C1 segment of cervical spinal cord (tissue), 14 donors: ENCODE measurements at regions not wholly inside any gene's neighbourhood (a gene's known extent, or its start where the extent isn't known, plus 50 kb on each side); places are given as distances from the start of the nearest gene placed in this dataset.

ENCODE experiments used
- DNase-seq, 14 donors: peaks; one replicate each; lab custom pipeline; 2025; lab: John Stamatoyannopoulos, UW

DNA sequence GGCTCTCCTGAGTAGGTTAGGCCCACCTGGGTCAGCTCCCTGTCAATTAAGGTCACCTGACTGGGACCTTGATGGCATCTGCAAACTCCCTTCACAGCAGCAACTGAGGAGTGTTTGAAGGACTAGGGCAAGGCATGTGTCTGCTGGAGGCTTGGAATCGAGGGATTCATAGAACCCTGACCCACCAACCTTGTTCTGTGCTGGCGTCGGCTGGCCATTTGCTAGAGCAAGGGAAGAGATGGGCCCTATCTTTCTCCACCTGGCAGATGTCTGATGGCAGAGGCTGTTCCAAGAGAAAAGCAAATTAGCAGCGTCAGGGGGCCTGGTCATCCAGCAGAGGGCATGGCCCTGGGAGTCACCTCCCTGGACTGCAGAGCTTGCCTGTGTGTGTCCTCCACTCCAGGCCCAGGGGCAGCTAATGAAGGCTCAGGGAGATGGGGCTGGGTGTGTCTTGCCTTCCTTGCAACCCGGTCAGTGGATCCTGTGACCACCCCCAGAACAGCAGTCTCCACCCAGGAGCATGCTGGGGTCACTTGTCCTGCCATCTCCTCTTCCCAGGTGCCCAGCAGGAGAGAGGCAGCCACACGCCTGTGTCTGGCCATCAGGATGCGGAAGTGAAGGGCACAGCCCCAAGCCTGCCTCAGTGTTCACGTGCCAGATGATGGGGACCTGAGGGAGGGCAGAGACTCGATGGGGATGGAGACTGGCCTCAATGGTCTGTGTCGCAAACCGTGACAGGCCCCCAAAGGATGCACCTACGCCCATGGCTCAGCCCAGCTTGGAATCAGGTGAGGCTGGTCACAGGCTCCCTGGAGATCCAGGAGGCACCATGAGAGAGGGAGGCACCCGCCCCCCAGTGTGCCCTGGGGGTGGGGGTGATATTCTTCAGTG, 53.9 kb downstream of the BARX1 start:
- no peak for DNase-seq

DNA sequence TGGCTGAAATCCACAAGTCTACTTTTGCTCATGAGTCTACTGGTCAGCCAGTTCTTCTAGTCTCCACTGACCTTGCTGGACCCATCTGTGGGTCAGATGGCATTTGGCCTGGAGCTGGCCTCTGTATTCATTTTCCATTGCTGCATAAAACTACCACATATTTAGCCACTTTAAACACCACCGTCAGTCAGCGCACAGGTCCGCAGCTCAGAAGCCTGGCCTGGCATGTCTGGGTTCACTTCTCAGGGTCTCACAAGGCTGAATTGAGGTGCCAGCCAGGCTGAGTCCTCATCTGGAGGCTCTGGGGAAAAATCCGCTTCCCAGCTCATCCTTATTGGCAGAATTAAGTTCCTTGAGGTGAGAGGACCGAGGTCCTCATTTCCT, 54.7 kb downstream of the BARX1 start:
- no peak for DNase-seq

DNA sequence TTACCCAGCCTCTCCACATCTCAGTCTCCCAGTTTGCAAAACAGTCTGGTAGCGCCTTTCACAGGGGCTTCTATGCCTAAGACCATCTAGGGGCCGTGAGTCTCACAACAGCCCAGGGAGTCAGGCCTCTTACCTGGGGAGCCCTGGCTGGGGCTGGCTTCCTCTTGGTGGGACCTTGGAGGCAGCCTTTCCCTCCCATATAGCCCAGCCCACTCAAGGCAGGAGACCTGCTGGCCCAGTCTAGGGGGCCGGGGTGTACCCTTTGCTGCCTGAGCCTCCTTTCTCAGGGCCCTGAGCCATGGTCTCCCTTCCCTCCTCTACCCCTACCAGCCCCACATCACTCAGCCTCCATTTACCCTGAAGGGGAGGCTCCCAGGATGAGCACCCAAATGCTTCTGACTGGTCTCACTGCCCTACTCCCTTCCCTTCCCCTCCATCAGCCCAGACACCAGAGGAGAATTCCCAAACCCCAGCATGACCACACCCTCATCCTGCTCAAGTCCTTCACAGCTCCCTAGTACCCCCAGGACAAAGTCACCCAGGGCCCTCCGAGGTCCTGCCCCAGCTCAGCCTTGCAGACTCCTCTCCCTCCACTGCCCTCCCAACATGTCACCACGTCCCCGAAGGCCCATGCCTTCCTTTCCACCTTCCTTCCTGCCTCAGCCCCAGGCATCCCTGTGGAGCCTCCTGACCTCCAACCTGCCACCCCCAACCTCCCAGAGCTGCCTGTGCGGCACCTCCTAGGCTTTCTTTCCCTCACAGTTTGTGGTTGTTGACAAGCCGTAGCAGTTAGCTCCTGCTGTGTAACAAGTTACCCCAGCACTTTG, 55.3 kb downstream of the BARX1 start:
- DNase-seq, result no peak

DNA sequence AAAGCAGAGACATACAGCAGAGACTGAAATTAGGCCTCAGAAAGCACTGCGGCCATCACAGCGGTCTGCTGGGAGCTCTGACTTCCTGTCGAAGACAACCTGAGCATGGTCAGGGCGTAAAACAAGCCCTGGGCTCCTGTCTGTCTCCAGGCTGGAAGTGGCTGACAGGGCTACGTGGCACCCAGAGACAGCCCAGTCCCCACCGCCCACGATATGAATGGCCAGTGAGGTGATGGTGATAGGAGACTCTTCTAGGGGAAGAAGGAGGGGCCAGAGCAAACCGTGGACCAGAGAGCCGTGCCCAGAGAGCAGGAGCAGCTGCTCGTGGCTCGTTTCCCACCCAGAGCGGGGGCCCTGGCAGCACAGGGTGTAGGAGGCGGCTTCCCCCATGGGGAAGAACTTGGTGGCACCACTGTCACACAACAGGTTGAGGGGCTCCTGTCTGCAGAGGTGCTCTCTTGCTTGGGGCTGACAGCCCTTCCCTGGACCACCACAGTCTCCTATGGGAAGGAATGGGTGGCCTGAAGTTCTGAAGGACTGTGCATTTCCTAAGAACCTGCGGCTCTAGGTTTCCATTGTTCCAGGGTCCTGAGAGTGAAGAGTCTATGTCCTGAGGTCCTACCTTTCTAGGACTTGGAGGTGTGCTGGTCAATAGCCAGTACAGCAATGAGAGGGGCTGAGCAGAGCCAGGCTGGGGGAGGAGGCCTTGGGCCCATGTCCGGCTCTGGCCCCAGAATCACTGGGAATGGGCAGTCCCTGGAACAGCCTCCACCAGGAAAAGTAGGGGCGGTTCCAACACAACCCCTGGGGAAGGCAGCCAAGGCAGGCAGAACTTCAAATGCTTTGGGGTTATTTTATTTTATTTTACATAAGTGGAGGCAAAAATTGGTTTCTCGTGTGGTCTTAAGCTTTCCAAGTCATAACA, 56.4 kb downstream of the BARX1 start:
- DNase-seq, result no peak

DNA sequence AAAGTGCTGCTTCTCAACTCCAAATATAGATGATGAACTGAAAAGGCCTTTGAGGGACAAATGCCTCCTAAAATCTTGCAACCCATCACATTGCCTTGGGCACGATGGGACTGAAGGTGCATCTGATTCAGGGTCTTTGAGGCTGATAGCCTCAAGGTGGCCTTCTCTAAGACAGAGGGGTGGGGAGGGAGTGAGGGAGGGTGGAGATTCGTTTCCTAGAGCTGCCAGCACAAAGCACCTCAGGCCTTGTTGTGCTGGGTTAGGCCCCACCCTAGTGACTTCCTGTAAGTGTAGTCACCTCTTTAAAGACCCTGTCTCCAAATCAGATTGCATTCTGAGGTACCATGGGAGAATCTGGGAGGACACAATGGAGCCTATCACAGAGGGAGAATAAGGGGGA, 57.1 kb downstream of the BARX1 start:
- DNase-seq, result no peak

DNA sequence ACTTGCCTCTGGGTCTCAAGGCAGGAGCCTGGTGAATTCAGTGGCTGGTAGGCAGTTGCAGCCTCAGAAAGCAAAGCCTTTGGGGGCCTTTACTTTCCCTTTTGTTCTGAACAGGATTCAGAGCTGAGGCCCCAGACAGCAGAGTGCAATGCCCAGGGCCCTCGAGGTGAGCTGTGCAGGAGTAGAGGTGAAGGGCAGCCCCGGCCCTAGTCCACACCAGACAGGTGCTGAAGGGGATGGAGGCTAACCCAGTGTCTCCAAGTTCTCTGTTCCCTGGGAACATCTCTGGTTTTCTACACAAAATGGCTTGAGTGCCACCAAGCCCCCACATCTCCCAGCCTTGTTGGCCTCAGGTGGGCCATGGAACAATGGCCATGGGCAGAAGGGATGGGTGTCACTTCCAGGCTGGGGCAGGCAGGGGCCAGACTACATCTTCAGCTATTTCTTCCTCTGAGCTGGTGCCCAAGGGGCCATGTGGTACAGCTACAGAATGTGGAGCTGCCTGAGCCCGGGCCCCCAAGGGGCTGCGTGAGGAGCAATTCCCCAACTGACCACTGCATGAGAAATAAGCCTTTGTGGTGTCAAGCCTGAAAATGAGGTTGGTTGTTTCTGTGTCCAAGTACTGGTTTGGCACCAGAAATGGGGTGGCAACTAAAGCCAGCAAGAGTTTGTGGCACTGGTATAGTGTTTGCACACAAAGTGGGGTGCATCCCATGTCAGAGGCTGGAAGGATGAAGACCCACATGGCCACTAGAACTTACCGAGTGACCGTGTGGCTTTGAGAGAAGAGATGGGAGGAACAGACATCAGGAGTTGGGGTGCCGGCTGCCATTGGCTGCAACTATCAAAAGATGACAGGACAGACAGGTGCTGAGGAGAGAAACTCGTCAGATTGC, 57.8 kb downstream of the BARX1 start:
- DNase-seq, result no peak

DNA sequence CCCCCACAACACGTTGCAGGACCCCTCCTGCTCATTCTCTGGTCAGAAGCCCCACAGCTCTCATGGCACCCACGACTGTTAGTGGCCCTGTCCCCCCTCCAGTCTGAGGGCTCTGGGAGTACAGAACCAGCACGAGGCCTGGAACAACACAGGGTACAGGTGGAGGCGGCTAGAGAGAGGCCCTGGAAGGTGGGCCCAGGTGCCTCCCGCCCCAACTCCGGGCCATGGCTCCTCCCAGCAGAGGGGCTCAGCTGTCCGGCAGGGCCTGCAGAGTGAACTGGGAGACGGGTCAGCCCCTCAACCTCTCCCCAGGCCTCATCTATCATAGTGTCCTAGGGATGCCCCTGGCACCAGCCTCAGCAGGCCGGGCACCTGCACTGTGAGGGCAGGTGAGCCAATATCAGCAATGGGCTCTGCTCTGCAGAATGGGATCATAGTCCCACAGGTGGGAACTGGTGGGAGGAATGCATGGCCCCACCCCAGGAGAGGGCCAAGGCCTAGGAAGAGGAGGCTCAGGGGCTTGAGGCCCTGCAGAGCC, 58.6 kb downstream of the BARX1 start:
- no peak for DNase-seq

DNA sequence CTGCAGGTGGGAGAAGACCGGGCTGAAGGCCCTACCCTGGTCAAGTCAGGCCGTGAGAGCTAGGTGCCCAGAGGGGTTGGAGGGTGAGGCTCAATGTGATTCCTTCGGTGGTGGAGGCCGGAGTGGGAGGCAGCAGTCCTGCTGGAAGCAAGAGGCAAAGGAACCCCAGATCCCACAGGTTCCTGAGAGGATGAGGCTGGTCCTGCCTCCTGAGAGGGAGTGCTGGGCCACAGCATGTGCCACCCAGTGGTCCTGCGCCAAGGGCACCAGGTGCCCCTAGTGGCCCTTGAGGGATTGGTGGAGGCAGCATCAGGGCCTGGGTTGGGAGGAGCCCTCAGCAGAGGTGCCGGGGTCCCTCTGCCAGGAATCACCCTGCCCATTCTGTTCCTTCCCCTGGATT, 59.1 kb downstream of the BARX1 start:
- no peak for DNase-seq

DNA sequence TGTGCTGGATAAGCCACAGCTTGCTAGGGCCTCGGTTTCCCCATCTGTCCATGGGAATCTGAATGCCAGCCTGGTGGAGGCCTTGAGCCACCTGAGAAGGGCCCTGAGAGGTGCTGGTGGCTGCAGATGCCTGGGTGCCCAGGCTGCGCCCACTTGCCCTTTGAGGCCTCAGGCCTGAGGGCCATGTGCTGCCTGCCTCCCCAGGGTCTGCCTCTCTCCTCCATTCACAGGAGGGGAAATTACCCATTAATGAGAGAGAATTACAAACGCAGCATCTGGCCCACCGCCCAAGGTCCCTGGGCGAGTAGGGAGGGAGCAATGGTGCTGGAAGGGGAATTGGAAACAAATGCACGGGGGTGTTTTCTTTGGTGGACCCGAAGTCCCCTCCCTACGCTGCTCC, 59.6 kb downstream of the BARX1 start:
- no peak for DNase-seq

DNA sequence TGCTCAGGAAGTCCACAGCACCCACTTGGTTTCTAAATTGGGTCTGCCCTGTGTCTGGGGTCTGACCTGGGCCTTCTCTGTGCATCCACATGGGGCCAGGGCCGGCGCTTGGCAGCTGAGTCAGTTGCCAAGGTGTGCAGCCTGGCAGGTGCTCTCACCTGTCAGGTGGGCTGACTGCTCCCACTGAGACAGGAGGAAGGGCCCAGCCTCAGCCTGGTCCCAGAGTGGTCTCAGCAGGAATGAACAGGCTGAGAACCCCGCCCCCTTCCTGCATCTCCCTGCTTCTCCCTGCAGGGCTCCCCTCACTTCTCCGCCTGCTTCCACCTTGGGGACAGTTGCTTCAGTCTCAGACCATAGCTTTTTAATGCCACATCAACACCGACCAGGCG, 60.5 kb downstream of the BARX1 start:
- no peak for DNase-seq

DNA sequence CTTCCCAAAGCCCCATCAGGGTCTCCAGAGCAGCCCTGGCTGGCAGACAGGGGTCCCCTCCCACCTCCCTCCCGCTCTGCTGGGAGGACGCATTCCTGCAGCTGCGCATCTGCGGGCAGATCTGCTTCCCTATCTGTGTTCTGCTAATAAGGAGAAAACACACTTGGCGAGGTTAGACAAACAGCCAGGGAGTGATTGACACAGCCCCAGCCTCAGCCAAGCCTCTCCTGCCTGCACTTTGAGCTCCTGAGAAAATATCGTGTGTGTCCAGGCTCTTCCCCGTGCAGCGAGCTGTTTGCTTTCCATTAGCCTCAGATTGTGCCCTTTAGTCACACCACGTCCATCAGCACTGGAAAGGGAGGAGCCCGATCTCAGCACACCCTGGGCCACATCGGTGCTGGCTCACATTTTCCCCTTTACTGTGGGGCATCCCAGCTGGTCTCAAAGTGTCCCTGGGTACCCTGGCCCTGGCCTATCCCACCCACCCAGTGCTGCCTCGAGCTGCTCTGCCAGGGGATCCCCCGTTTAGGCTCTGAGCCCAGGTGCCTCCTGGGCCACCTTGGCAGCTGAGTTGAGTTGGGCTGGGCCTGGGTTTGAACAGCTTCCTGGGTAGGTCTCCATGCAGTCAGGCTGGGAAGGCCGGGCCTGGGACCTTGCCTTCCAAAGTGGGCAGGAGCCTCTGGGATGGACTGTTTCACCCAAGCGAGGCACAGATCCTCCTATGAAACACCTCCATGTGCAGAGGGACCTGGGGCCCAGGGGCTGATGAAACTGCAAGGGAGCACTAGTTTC, 61.1 kb downstream of the BARX1 start:
- no peak for DNase-seq

DNA sequence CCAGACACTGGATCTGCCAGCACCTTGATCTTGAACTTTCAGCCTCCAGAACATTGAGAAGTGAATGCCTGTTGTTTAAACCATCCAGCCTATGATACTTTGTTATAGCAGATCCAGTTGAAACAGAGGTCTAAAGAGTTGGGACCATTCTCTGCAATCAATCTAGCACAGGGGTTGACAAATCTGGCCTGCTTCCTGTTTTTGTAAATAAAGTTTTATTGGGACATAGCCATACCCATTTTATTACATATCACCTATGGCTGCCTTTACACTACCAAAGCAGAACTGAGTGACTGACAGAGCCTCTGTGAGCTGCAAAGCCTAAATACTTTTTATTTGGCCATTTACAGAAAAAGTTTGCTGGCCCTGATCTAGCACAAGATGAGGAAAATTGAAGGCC, 62.0 kb downstream of the BARX1 start:
- no peak for DNase-seq

DNA sequence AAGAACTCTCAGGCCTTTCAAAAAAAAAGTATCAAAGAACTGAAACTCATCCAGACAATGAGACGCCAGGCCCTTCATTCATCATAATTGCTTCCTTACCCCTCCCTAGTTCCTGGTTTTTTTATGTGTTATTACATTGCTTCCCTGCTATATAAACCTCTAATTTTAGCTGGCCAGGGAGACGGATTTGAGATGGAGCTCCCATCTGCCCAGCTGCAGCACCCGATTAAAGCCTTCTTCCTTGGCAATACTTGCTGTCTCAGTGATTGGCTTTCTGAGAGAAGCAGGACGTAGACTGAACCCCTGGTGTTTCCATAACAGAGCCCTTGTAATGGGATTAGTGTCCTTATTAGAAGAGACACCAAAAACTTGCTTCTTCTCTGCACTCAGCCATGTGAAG, 62.4 kb downstream of the BARX1 start:
- DNase-seq, result no peak

DNA sequence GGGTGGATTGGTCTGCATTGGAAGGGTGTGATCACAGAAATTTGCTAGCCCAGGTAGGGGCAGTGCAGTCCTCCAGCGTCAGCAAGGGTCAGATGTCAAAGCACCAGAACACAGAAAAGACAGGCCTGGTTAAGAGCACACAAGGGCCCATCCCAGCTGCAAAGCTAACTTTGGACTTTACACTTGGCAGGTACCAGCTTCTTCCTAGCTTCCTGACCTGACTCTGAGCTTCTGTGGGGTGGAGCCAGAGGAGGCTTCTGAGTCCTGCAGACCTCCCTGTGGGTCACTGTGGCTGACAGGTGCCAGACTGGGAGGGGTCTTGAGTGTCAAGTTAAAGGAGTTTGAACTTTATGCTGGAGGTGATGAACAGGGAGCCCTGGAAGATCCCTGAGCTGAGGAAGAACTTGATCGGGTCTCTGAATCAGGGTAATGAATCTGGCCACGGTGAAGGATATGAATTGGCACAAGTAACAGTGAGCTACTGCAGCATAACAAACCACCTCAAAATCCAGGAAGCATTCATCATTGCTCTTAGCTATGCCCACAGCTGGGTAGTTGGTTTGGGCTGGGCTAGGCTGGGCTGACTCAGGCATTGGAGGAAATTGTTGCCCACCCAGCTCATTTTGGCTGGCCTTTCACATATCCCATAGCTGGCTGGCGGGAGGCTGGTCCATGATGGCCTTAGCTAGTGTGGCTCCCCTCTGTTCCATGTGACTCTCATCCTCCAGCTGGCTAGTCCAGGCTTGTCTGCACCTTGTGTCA, 63.4 kb downstream of the BARX1 start:
- DNase-seq, result no peak

DNA sequence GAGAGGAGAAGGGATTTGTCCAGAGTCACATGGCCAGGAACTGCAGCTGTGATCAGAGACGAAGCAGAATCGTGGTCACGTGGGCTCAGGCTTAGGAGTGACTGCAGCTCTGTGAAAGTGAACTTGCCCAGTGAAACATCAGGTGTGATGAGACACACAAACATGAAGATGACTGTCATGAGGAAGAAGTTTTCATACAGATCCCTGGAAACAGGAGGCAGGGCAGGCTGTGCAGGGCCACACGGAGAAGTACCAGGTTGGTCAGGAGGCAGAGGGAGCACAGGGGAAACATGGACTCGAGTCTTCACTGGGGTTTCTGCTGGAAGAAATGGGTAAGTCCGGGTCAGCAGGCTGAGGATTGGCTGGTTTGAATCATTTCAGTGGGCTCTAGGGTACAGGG, 64.1 kb downstream of the BARX1 start:
- no peak for DNase-seq

DNA sequence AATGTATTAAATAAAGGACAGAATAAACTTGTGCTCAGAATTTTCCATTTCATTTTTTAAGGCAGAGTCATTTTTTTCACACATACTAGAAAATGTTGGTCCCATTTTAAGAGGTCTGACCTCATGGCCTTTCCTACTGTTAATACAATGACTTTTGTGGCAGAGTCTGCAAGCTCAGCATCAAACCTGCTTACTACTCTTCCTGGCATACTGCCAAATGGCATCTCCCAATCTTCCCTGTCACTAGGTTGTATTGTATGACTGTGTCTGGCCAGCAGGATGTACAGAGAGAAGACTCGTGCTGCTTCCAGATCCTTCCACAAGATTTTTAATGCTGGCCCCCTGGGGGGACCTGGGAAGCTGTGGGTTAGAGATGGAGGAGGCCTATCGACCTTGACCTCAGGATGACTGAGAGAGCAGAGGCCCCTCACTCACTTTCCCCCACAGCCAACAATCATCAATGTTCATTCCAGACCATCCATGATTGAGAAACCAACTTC, 64.7 kb downstream of the BARX1 start:
- no peak for DNase-seq

DNA sequence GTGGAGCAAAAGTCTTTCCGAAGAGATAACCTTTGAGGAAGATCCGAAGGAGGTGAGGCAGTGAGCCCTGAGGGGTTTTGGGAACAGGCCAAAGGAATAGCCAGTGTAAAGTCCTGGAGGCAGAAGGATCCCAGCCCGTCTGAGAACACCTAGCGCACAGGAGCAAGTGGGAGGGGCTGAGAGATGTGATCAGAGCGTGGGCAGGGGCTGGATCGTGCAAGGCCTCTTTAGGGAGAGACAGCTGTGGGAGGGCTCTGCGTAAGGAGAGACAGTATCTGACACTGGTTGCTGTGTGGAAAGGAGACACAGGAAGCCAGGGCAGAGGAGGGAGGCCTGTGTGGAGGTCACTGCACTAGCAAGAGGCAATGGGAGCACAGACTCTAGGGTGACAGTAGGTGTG, 68.2 kb downstream of the BARX1 start:
- no peak for DNase-seq

DNA sequence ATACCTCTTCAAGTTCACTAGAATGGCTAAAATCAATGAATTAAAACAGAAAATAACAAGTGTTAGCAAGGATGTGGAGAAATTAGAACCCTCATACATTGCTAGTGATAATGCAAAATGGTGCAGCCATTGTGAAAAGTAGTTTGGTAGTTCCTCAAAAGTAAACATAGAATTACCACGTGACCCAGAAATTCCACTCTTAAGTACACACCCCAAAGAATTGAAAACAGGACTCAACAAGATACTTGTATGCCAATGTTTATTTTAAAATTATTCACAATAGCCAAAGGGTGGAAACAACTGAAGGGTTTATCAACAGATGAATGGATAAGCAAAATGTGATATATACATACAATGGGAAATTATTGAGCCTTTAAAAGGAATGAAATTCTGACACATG, 70.3 kb downstream of the BARX1 start:
- DNase-seq, result no peak
